Nephron (organoid): ENCODE measurements at regions not wholly inside any gene's neighbourhood (a gene's known extent, or its start where the extent isn't known, plus 50 kb on each side); places are given as distances from the start of the nearest gene placed in this dataset.
A peak's percentile ranks its signal among the peaks of the same experiment; 100 is the strongest.

Source experiments
- H3K27ac Mint-ChIP-seq, 3 experiments: 2 replicates each; pipeline ENCODE4 v1.8.0; 2020; ENCODE audit warnings: mixed read lengths in 3 of 3, mild to moderate bottlenecking in 2 of 3, moderate library complexity in 1 of 3
- H3K27me3 Mint-ChIP-seq: 2 replicates; pipeline ENCODE4 v1.8.0; 2021; ENCODE audit warnings: low read depth, mild to moderate bottlenecking, moderate library complexity, mixed read lengths
- H3K36me3 Mint-ChIP-seq: 2 replicates; pipeline ENCODE4 v1.8.0; 2020; ENCODE audit warnings: low read depth, mixed read lengths
- H3K4me1 Mint-ChIP-seq: 2 replicates; pipeline ENCODE4 v1.8.0; 2020; ENCODE audit warnings: mixed read lengths
- H3K4me3 Mint-ChIP-seq, 3 experiments: 2 replicates each; pipeline ENCODE4 v1.8.0; 2020; ENCODE audit warnings: mild to moderate bottlenecking in 3 of 3, mixed read lengths in 3 of 3, moderate library complexity in 2 of 3
- H3K9me3 Mint-ChIP-seq: 2 replicates; pipeline ENCODE4 v1.8.0; 2020; ENCODE audit warnings: mixed read lengths
- TF ChIP-seq, protein P1 (sequence below), 3 experiments: fragments of 200-600 bp; sonication (generic); IDR thresholded peaks; one replicate each; pipeline ENCODE4 v1.5.0; 2021; ENCODE audit warnings: antibody characterized with exemption in 3 of 3; ENCODE audit not compliant: unreplicated experiment in 3 of 3

DNA sequence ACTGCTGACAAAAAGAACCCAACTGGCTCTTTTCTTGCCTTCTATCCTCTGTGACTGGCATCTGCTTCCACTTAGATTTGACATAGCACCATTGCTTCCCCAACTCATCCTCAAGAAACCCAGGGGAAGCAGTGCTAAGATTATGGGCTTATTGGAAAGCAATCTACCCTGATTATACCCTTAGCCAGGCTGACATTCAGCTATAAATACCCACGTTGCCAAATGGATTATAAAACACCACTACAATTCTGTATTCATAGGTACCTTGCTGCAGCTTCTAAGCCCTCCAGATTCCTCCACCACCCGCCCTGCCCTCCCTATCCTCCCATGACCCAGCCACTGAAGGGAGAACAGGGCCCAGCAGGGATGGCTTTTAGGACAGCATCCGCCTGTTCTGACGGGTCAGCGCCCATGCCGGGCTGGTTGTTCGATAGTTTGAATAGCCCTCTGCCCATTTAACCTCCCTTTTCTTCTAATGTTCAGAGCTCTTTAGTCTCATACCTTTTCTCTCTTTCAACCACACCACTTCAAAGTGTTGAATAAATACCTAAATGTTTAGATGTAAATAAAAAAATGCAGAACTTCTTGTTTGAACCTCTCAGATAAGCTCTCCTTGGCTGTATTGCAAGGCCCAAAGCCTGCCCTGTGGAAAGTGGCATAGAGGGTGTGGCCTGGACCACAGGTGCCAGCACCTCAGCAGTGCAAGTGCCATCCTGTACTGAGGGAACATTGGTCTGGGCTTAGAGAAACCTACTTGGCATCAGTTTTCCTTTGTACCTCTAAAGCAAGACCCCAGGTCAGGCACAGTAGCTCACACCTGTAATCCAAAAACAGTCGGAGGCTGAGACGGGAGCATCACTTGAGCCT, 86.6 kb upstream of the RGPD5 start:
- Mint-ChIP-seq H3K4me3 (no peak overlapping the region), H3K27me3 (peaks cover 7% of the 10 kb centered on the region), H3K4me1 (peaks cover 2% of the 10 kb centered on the region), H3K27ac (no peak overlapping the region), H3K9me3 (no peaks in the 10 kb centered on the region), H3K36me3 (no peaks in the 10 kb centered on the region)
- TF ChIP-seq, protein P1, sequence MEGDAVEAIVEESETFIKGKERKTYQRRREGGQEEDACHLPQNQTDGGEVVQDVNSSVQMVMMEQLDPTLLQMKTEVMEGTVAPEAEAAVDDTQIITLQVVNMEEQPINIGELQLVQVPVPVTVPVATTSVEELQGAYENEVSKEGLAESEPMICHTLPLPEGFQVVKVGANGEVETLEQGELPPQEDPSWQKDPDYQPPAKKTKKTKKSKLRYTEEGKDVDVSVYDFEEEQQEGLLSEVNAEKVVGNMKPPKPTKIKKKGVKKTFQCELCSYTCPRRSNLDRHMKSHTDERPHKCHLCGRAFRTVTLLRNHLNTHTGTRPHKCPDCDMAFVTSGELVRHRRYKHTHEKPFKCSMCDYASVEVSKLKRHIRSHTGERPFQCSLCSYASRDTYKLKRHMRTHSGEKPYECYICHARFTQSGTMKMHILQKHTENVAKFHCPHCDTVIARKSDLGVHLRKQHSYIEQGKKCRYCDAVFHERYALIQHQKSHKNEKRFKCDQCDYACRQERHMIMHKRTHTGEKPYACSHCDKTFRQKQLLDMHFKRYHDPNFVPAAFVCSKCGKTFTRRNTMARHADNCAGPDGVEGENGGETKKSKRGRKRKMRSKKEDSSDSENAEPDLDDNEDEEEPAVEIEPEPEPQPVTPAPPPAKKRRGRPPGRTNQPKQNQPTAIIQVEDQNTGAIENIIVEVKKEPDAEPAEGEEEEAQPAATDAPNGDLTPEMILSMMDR (IDR thresholded peaks at IDR 0.05; ENCODE audit: unreplicated experiment in 3 of 3), result no peak

DNA sequence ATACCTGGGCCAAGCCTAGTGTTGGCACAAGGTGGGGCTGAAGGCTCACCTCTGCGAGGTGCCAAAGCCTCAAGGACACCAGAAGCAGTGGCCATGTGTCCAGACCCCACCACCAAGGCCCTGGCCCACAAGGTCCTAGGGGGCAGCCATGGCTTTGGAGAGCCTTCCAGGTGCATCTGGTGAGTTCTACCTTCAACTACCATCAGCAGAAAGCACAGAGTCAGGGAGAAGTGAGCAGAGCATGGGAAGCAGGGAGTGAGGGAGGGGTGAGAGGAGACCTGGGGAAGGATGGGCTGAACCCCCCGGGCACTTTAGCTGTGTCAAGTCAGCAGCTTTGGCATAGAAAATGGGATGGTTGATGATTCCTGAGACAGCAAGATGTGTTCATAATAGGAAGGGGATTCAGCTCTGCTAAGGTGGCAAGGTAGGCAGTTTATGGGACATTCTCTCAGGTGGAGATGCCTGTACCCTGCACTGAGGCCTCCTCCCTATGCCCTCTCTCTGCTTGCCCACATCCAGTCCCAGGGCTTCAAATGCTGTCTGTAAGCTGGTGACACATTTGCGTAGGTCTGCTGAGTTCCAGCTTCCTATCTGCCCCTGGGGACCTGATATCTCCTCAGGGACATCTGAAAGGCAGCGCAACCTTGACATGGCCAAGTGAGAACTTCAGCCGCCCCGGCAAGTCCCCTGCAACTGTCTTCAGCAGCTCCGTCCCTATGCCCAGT, 83.4 kb upstream of the RGPD5 start:
- Mint-ChIP-seq H3K27me3 (peaks cover 7% of the 10 kb centered on the region), H3K36me3 (no peaks in the 10 kb centered on the region), H3K27ac (no peak overlapping the region), H3K4me3 (no peak overlapping the region), H3K9me3 (no peaks in the 10 kb centered on the region), H3K4me1 (no peaks in the 10 kb centered on the region)
- TF ChIP-seq, protein P1 (IDR thresholded peaks at IDR 0.05; ENCODE audit: unreplicated experiment in 3 of 3), result no peak

DNA sequence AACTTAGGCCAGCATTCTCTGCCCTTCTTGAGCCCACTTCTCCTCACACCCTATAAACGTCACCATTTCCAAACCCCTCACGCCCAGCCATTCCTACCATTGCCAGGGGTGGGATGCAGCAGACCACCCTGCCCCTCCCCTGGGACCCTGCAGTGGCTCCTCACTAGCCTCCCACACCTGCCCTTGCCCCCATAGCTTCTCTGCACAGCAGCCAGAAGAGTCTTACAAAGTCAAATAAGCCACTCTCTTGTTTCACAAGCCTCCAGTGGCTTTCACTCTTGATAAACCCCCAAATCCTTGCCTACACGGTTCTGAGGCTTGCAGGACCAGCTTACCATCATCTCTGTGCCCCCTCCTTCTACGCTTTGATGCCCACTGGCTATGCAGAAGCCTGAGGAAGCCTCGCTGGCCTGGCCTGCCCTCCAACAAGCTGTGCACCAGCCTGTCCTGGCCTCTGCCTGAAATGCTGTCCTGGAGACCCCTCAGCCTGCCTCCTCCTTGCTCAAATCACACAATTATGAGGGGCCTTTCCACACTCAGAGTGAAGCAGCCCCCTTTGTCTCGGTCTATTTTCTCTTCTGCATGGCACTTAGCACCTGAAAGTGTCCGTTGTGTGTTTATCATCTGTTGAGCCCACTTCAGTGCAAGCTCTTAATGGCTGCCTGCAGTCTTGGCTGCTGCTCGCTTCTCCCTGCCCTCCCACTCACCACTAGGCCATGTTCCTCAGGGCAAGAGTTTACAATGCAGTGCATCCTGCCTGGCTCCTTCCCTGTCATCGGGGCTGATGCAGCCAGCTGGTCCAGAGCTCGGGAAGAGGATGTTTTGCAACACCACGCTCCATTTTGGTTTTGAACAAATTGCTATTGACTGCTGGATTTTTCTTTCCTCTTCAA, 82.6 kb upstream of the RGPD5 start:
- H3K27me3 Mint-ChIP-seq, result peaks cover 7% of the 10 kb centered on the region
- TF ChIP-seq, protein P1 (IDR thresholded peaks at IDR 0.05; ENCODE audit: unreplicated experiment in 3 of 3), result no peak
- H3K4me1 Mint-ChIP-seq, result no peaks in the 10 kb centered on the region
- peak overlapping the region in 1 of 3 experiments; percentile 57 for H3K27ac Mint-ChIP-seq
- no peak overlapping the region for H3K4me3 Mint-ChIP-seq
- H3K36me3 Mint-ChIP-seq, result no peaks in the 10 kb centered on the region
- H3K9me3 Mint-ChIP-seq, result no peaks in the 10 kb centered on the region

DNA sequence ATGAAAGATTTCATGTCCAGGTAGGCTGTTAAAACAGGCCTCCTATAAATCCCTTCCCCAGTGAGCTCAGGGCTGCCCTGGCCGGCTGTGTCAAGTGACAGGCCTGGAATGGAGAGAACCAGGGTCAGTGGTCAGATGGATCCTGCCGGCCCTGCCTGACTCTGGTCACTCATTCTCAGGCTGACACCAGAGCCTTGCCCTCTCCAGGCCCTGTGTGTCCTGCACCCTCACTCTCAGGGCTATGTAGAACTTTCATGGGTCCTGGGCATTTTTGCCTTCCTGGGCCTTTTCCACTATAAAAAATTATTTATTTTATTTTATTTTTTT, 82.0 kb upstream of the RGPD5 start:
- no peak overlapping the region for H3K27ac Mint-ChIP-seq
- TF ChIP-seq, protein P1 (IDR thresholded peaks at IDR 0.05; ENCODE audit: unreplicated experiment in 3 of 3), result no peak
- H3K4me3 Mint-ChIP-seq, result no peak overlapping the region
- H3K27me3 Mint-ChIP-seq, result peaks cover 7% of the 10 kb centered on the region
- no peaks in the 10 kb centered on the region for H3K4me1 Mint-ChIP-seq
- H3K9me3 Mint-ChIP-seq, result no peaks in the 10 kb centered on the region
- H3K36me3 Mint-ChIP-seq, result no peaks in the 10 kb centered on the region

DNA sequence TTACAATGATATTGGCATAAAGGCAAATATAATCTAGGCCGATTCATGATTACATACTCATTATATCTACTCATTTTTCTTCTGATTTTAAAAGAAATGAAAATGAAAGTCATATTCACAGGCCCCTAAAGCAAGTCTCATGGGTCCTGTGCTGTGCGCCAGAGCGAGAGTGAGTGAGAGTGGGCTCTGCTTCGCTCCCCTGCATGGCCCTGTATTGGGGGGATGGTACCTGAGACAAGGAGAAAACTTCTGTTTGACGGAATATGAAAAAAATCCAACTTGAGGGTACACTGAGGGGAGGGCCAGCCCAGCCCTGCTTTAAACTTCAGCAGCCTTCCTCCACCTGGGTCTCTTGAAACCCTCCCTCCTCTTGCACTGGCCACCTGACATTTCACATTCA, 81.4 kb upstream of the RGPD5 start:
- Mint-ChIP-seq H3K27me3 (peaks cover 7% of the 10 kb centered on the region), H3K27ac (no peak overlapping the region)
- TF ChIP-seq, protein P1 (IDR thresholded peaks at IDR 0.05; ENCODE audit: unreplicated experiment in 3 of 3), result no peak

More for the DNA sequence above, 81.4 kb upstream of the RGPD5 start:
- Mint-ChIP-seq H3K9me3 (no peaks in the 10 kb centered on the region), H3K4me1 (no peaks in the 10 kb centered on the region), H3K36me3 (no peaks in the 10 kb centered on the region), H3K4me3 (no peak overlapping the region)
